Ishikawa (cell line): ENCODE measurements at regions not wholly inside any gene's neighbourhood (a gene's known extent, or its start where the extent isn't known, plus 50 kb on each side); places are given as distances from the start of the nearest gene placed in this dataset.
A peak's percentile ranks its signal among the peaks of the same experiment; 100 is the strongest.

Source experiments
- CEBPB ChIP-seq: IDR thresholded peaks from 2 replicates; pipeline ENCODE4 v1.6.1; 2012
- CREB1 ChIP-seq: IDR thresholded peaks from 2 replicates; pipeline ENCODE4 v1.6.1; 2012; ENCODE audit warnings: low read depth
- EGR1 ChIP-seq: IDR thresholded peaks from 2 replicates; pipeline ENCODE4 v1.6.1; 2012
- EP300 ChIP-seq: IDR thresholded peaks from 2 replicates; pipeline ENCODE4 v1.6.1; 2012; ENCODE audit warnings: borderline replicate concordance
- FOXM1 ChIP-seq: IDR thresholded peaks from 2 replicates; pipeline ENCODE4 v1.6.1; 2012; ENCODE audit warnings: low read depth, borderline replicate concordance
- MAX ChIP-seq: IDR thresholded peaks from 2 replicates; pipeline ENCODE4 v1.6.1; 2012
- NFIC ChIP-seq: IDR thresholded peaks from 2 replicates; pipeline ENCODE4 v1.6.1; 2012
- RAD21 ChIP-seq: IDR thresholded peaks from 2 replicates; pipeline ENCODE4 v1.6.1; 2012; ENCODE audit warnings: low read depth
- REST ChIP-seq: IDR thresholded peaks from 2 replicates; pipeline ENCODE4 v1.6.1; 2012; ENCODE audit warnings: low read depth, mild to moderate bottlenecking
- TAF1 ChIP-seq: IDR thresholded peaks from 2 replicates; pipeline ENCODE4 v1.6.1; 2012; ENCODE audit warnings: low read depth, mild to moderate bottlenecking
- TCF12 ChIP-seq: IDR thresholded peaks from 2 replicates; pipeline ENCODE4 v1.6.1; 2012; ENCODE audit warnings: low read depth
- TEAD4 ChIP-seq: IDR thresholded peaks from 2 replicates; pipeline ENCODE4 v1.6.1; 2012
- YY1 ChIP-seq: IDR thresholded peaks from 2 replicates; pipeline ENCODE4 v1.6.1; 2012; ENCODE audit warnings: low read depth
- ZBTB7A ChIP-seq: IDR thresholded peaks from 2 replicates; pipeline ENCODE4 v1.6.1; 2012; ENCODE audit warnings: low read depth
- TF ChIP-seq, protein P1 (sequence below): IDR thresholded peaks from 2 replicates; pipeline ENCODE4 v1.6.1; 2012

DNA sequence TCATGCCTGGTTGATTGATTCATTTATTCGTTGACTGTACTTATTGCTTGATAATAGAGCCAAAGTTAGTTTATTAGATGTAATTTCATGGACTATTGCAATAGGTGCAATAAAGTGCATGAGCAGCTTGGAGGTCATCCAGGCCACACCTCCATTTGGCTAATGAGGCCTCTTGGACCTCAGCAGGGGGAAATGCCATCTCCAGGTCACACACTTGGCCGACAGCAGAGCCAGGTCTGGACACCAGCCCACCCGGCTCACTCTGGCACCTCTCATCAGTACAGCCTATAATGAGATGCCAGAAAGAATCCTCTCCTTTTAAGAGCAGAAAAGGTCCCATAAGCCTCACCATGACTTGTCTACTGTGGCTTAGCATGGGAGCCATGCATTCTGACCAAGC lies 71.2 kb upstream of the AFF3 start:
- TF ChIP-seq TAF1, result no peak
- TF ChIP-seq MAX, result no peak
- TF ChIP-seq TEAD4, result peak; percentile 83
- peak; percentile 52; the same call in 1 of the 2 replicates for TF ChIP-seq EP300
- TF ChIP-seq REST, result no peak
- TF ChIP-seq, protein P1, sequence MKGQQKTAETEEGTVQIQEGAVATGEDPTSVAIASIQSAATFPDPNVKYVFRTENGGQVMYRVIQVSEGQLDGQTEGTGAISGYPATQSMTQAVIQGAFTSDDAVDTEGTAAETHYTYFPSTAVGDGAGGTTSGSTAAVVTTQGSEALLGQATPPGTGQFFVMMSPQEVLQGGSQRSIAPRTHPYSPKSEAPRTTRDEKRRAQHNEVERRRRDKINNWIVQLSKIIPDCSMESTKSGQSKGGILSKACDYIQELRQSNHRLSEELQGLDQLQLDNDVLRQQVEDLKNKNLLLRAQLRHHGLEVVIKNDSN, result no peak
- TF ChIP-seq TCF12, result peak; percentile 87
- TF ChIP-seq CREB1, result no peak
- TF ChIP-seq EGR1, result no peak
- no peak for TF ChIP-seq ZBTB7A
- peak; percentile 97 for TF ChIP-seq NFIC
- no peak for TF ChIP-seq FOXM1
- no peak for TF ChIP-seq YY1
- no peak for TF ChIP-seq RAD21
- TF ChIP-seq CEBPB, result peak; percentile 60

- TF ChIP-seq EP300, result no peak
- no peak for TF ChIP-seq EGR1
- no peak for TF ChIP-seq TEAD4
- TF ChIP-seq ZBTB7A, result no peak
- TF ChIP-seq REST, result no peak
- TF ChIP-seq TAF1, result no peak
- no peak for TF ChIP-seq RAD21
- TF ChIP-seq MAX, result no peak
- TF ChIP-seq CREB1, result no peak
- no peak for TF ChIP-seq FOXM1
- TF ChIP-seq NFIC, result no peak
- TF ChIP-seq, protein P1, result no peak
Measured at GRCh38 chr2:100212850-100213249, 70.5 kb upstream of the AFF3 start.

GRCh38 chr2:100211521-100211920 lies 69.1 kb upstream of the AFF3 start:
- TF ChIP-seq TEAD4 (no peak), MAX (no peak), YY1 (no peak), EP300 (no peak), NFIC (no peak), FOXM1 (no peak), RAD21 (no peak), TAF1 (no peak), REST (no peak)

DNA sequence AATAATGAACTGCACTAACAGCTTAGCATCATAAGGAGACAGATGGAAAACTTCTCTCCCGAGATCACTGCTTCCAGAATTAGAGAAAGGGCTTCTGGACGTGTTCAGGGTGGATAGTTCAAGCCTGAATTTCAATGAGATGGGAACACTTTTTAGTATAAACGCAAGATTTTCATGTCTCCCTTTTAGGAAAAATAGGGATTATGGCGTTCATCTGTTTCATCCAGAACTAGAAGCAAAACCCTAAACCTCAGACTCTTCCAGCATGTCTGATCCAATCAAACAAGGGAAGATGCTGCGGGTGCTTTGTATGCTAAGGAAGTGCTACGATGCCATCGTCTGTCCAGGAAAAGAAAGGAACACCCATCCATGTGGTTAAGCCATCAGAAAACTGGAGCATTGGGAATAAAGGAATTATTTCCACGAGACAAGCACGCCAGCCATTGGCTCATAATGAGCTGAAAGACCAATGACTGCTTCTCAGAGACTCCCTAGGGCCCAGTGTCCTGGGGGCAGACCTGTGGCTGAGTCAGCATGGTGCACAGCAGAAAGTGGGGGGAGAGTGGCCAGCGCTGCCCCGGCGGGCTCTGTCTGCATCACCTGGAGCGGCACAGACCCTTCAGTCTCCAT lies 65.9 kb upstream of the AFF3 start:
- TF ChIP-seq RAD21 (no peak), MAX (no peak), EGR1 (no peak), TAF1 (no peak)
